Body of pancreas (tissue), 4 donors: ENCODE measurements at regions not wholly inside any gene's neighbourhood (a gene's known extent, or its start where the extent isn't known, plus 50 kb on each side); places are given as distances from the start of the nearest gene placed in this dataset.

Source experiments
- POLR2A ChIP-seq, 3 donors: fragments of 450-650 bp; IDR thresholded peaks; one replicate each; pipeline ENCODE4 v1.6.1; 2016; ENCODE audit warnings: antibody characterized with exemption in 3 of 3, mild to moderate bottlenecking in 2 of 3
- TF ChIP-seq, protein P1 (sequence below), 7 experiments: fragments of 450-650 bp in 4 of 7; fragments of 200-600 bp in 3 of 7; sonication (generic) in 3 of 7; IDR thresholded peaks; one replicate each; pipeline ENCODE4 v1.5.1; 2016 to 2019; ENCODE audit warnings: antibody characterized with exemption in 7 of 7

DNA sequence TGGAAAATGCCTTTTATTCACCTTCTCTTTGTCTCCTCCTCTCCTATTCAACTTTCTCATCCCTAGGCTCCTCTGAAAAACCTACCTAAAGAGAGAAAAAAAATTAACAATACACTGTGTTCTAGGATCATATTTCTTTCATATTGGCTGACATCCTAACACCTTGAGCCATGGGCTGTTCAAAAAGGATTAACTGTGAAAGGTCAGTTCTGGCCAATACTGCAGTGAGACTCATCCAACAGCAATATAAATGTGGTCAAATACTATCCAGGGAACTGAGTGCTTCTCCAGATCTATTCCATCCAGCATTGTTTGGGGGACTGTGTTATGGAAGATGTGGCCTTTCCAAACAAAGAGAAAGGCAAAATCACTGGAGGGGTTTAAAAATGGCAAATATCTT is 131.1 kb upstream of the MOCS2 start:
- TF ChIP-seq, protein P1, sequence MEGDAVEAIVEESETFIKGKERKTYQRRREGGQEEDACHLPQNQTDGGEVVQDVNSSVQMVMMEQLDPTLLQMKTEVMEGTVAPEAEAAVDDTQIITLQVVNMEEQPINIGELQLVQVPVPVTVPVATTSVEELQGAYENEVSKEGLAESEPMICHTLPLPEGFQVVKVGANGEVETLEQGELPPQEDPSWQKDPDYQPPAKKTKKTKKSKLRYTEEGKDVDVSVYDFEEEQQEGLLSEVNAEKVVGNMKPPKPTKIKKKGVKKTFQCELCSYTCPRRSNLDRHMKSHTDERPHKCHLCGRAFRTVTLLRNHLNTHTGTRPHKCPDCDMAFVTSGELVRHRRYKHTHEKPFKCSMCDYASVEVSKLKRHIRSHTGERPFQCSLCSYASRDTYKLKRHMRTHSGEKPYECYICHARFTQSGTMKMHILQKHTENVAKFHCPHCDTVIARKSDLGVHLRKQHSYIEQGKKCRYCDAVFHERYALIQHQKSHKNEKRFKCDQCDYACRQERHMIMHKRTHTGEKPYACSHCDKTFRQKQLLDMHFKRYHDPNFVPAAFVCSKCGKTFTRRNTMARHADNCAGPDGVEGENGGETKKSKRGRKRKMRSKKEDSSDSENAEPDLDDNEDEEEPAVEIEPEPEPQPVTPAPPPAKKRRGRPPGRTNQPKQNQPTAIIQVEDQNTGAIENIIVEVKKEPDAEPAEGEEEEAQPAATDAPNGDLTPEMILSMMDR (IDR thresholded peaks at IDR 0.05) = no peak
- TF ChIP-seq POLR2A (IDR thresholded peaks at IDR 0.05) = no peak
